NCI-H2029 (cell line): ENCODE measurements at regions not wholly inside any gene's neighbourhood (a gene's known extent, or its start where the extent isn't known, plus 50 kb on each side); places are given as distances from the start of the nearest gene placed in this dataset.

Experiments
- DNase-seq: peaks from one replicate; lab custom pipeline; 2025; lab: John Stamatoyannopoulos, UW

- DNase-seq = no peak
Measured at GRCh38 chr5:175242207-175242606, 201.8 kb downstream of the DRD1 start.

- no peak for DNase-seq
Measured at GRCh38 chr5:175238326-175238725, 205.7 kb downstream of the DRD1 start.

GRCh38 chr5:175236176-175236575 is 207.8 kb downstream of the DRD1 start:
- no peak for DNase-seq

GRCh38 chr5:175235251-175235960 is 208.6 kb downstream of the DRD1 start:
- no peak for DNase-seq

- DNase-seq = no peak
Measured at GRCh38 chr5:175230299-175230698, 213.7 kb downstream of the DRD1 start.

- no peak for DNase-seq
Measured at GRCh38 chr5:175226506-175226905, 217.5 kb downstream of the DRD1 start.

GRCh38 chr5:175223291-175223690 is 220.7 kb downstream of the DRD1 start:
- DNase-seq = no peak

GRCh38 chr5:175222621-175223020 is 221.4 kb downstream of the DRD1 start:
- DNase-seq = no peak

- DNase-seq = no peak
Measured at GRCh38 chr5:175220549-175220948, 223.4 kb downstream of the DRD1 start.

- no peak for DNase-seq
Measured at GRCh38 chr5:175219366-175219765, 224.6 kb downstream of the DRD1 start.

- no peak for DNase-seq
Measured at GRCh38 chr5:175216991-175217390, 227.0 kb downstream of the DRD1 start.

- DNase-seq = no peak
Measured at GRCh38 chr5:175215906-175216305, 228.1 kb downstream of the DRD1 start.

GRCh38 chr5:175214152-175214551 is 229.8 kb downstream of the DRD1 start:
- DNase-seq = no peak

GRCh38 chr5:175211956-175212756 is 231.8 kb downstream of the DRD1 start:
- DNase-seq = no peak

GRCh38 chr5:175207321-175208040 is 236.5 kb downstream of the DRD1 start:
- DNase-seq = no peak

GRCh38 chr5:175206669-175207068 is 237.3 kb downstream of the DRD1 start:
- no peak for DNase-seq

- DNase-seq = no peak
Measured at GRCh38 chr5:175202463-175203068, 241.4 kb downstream of the DRD1 start.

GRCh38 chr5:175201393-175201792 is 242.6 kb downstream of the DRD1 start:
- DNase-seq = no peak

- DNase-seq = no peak
Measured at GRCh38 chr5:175195698-175196656, 248.0 kb downstream of the DRD1 start.

GRCh38 chr5:175181331-175181730 is 262.7 kb downstream of the DRD1 start:
- no peak for DNase-seq

- no peak for DNase-seq
Measured at GRCh38 chr5:175170899-175171298, 273.1 kb downstream of the DRD1 start.
